Nephron (organoid): ENCODE measurements at regions not wholly inside any gene's neighbourhood (a gene's known extent, or its start where the extent isn't known, plus 50 kb on each side); places are given as distances from the start of the nearest gene placed in this dataset.

Source experiments
- H3K27ac Mint-ChIP-seq, 3 experiments: 2 replicates each; pipeline ENCODE4 v1.8.0; 2020; ENCODE audit warnings: mixed read lengths in 3 of 3, mild to moderate bottlenecking in 2 of 3, moderate library complexity in 1 of 3
- H3K27me3 Mint-ChIP-seq: 2 replicates; pipeline ENCODE4 v1.8.0; 2021; ENCODE audit warnings: low read depth, mild to moderate bottlenecking, moderate library complexity, mixed read lengths
- H3K36me3 Mint-ChIP-seq: 2 replicates; pipeline ENCODE4 v1.8.0; 2020; ENCODE audit warnings: low read depth, mixed read lengths
- H3K4me1 Mint-ChIP-seq: 2 replicates; pipeline ENCODE4 v1.8.0; 2020; ENCODE audit warnings: mixed read lengths
- H3K4me3 Mint-ChIP-seq, 3 experiments: 2 replicates each; pipeline ENCODE4 v1.8.0; 2020; ENCODE audit warnings: mild to moderate bottlenecking in 3 of 3, mixed read lengths in 3 of 3, moderate library complexity in 2 of 3
- H3K9me3 Mint-ChIP-seq: 2 replicates; pipeline ENCODE4 v1.8.0; 2020; ENCODE audit warnings: mixed read lengths
- TF ChIP-seq, protein P1 (sequence below), 3 experiments: fragments of 200-600 bp; sonication (generic); IDR thresholded peaks; one replicate each; pipeline ENCODE4 v1.5.0; 2021; ENCODE audit warnings: antibody characterized with exemption in 3 of 3; ENCODE audit not compliant: unreplicated experiment in 3 of 3

DNA sequence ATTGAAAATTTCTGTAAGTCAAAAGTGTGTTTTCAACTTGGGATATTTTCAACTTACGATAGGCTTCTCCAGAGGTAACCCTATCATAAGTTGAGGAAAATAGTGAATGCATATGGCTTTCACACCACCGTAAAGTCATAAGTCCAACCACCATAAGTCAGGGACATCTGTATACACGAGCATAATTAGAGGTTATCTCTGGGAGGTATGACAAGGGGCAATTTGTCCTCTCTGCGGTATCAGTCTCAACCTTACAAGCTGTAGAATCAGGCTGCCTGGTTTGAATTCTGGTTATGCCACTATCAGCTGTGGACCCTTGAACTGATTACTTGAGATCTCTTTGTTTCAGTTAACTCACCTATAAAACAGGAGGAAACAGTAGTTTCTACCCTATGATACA is 202.9 kb upstream of the JARID2 start:
- H3K4me1 Mint-ChIP-seq = peaks cover 20% of the 10 kb centered on the region
- H3K27me3 Mint-ChIP-seq = peaks cover 4% of the 10 kb centered on the region
- no peaks in the 10 kb centered on the region for H3K36me3 Mint-ChIP-seq
- no peak overlapping the region for H3K4me3 Mint-ChIP-seq
- H3K27ac Mint-ChIP-seq = no peak overlapping the region
- H3K9me3 Mint-ChIP-seq = no peaks in the 10 kb centered on the region
- TF ChIP-seq, protein P1, sequence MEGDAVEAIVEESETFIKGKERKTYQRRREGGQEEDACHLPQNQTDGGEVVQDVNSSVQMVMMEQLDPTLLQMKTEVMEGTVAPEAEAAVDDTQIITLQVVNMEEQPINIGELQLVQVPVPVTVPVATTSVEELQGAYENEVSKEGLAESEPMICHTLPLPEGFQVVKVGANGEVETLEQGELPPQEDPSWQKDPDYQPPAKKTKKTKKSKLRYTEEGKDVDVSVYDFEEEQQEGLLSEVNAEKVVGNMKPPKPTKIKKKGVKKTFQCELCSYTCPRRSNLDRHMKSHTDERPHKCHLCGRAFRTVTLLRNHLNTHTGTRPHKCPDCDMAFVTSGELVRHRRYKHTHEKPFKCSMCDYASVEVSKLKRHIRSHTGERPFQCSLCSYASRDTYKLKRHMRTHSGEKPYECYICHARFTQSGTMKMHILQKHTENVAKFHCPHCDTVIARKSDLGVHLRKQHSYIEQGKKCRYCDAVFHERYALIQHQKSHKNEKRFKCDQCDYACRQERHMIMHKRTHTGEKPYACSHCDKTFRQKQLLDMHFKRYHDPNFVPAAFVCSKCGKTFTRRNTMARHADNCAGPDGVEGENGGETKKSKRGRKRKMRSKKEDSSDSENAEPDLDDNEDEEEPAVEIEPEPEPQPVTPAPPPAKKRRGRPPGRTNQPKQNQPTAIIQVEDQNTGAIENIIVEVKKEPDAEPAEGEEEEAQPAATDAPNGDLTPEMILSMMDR (IDR thresholded peaks at IDR 0.05; ENCODE audit: unreplicated experiment in 3 of 3) = no peak

DNA sequence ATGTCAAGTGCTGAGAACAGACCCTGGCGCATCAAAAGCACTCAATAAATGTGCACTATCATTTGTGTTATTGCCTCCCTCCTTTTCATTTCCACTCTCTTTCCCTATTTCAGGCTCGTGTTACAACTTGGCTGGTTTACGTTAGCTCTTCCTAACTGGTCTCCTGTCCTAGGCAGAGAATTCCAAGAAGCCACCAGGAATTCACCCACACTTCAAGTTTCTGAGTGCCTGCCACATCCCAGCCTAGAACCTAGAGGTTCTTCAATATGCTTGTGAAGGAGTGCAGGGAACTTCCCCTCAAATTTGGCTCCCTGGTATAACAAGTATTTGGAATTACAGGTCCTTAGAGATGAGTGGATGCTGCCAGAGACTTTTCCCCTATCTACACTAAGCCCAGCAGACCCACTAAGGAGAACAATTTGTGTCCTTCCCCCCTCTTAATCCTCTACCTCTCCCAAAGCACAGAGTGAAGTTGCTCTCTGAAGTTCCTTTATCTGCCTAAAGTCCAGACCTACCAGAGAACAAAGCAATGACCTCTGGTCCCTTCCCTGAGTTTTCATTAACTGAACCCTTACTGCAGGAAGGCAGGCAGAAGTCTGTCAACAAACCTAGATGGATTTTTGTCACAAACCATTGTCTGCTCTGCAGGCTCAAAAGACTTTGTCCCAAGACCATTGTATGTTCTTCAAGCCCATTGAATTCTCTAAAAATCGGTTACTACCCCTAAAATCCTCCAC is 201.6 kb upstream of the JARID2 start:
- Mint-ChIP-seq H3K4me3 (no peak overlapping the region), H3K27me3 (peaks cover 6% of the 10 kb centered on the region)
- TF ChIP-seq, protein P1 (IDR thresholded peaks at IDR 0.05; ENCODE audit: unreplicated experiment in 3 of 3) = no peak

DNA sequence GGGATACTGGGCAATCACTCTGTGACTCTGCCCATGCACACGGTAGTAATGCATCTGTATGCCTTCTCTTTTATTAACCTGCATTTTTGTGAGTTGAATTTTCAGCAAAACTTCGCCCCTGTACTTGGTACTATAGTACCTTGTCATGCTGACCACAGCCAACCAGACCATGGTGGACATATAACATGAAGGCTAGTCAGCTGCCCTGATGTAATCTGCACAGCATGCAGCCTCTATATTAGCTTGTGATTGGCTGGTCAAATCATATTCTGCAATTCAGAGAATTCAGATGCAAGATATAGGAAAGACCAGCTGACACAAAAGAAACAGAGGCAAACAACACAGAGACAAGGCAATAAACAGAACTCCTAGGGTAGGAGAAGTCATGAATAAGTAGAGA is 200.9 kb upstream of the JARID2 start:
- Mint-ChIP-seq H3K36me3 (no peaks in the 10 kb centered on the region), H3K9me3 (no peaks in the 10 kb centered on the region), H3K27ac (no peak overlapping the region), H3K4me3 (no peak overlapping the region), H3K4me1 (peaks cover 20% of the 10 kb centered on the region), H3K27me3 (peaks cover 10% of the 10 kb centered on the region)
- TF ChIP-seq, protein P1 (IDR thresholded peaks at IDR 0.05; ENCODE audit: unreplicated experiment in 3 of 3) = no peak

More for the DNA sequence above, 201.6 kb upstream of the JARID2 start:
- no peak overlapping the region for H3K27ac Mint-ChIP-seq
- H3K4me1 Mint-ChIP-seq = peaks cover 20% of the 10 kb centered on the region
- no peaks in the 10 kb centered on the region for H3K36me3 Mint-ChIP-seq
- H3K9me3 Mint-ChIP-seq = no peaks in the 10 kb centered on the region

DNA sequence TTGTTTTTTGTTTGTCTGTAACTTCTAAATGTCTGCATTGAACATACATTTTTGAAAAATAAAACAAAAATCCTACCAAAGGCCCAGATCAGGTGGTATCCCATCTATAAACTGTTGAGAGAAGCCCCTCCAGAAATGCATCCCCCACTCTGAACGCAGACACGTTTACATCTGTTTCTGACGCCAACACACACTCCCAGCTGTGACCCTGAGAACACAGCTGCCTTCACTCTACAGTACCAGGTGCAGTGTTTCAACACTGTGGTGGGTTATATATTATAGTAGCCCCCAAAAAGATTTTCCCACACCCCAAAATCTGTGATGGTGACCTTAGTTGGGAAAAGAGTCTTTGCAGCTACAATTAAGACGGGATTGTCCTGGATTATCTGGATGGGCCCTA is 199.1 kb upstream of the JARID2 start:
- peaks cover 20% of the 10 kb centered on the region for H3K4me1 Mint-ChIP-seq

DNA sequence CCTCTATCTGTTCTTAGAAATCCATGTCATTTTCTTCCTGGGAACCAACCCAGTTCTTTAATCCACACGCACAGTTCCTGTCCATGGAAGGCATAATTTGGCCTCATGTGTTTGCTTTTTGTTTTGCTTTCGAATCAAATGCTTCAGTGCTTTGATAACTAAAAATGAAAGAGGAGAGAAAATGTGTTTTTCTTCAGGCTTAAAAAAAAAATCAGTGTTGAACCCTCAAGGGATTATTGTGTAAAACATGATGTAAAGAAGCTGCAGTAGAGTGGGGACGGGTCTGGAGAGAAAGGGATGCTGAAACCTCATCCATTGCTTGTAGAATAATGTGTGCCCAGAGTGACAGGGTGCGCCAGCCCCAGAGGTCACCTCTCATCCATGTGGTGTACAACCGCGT is 197.5 kb upstream of the JARID2 start:
- H3K36me3 Mint-ChIP-seq = no peaks in the 10 kb centered on the region
- H3K27me3 Mint-ChIP-seq = peaks cover 10% of the 10 kb centered on the region
- H3K4me3 Mint-ChIP-seq = no peak overlapping the region
- no peaks in the 10 kb centered on the region for H3K9me3 Mint-ChIP-seq
- H3K27ac Mint-ChIP-seq = no peak overlapping the region
- TF ChIP-seq, protein P1 (IDR thresholded peaks at IDR 0.05; ENCODE audit: unreplicated experiment in 3 of 3) = no peak
- peaks cover 20% of the 10 kb centered on the region for H3K4me1 Mint-ChIP-seq

More for the DNA sequence above, 199.1 kb upstream of the JARID2 start:
- Mint-ChIP-seq H3K27ac (no peak overlapping the region), H3K9me3 (no peaks in the 10 kb centered on the region), H3K36me3 (no peaks in the 10 kb centered on the region), H3K27me3 (peaks cover 10% of the 10 kb centered on the region), H3K4me3 (no peak overlapping the region)
- TF ChIP-seq, protein P1 (IDR thresholded peaks at IDR 0.05; ENCODE audit: unreplicated experiment in 3 of 3) = no peak
